Keratinocyte (primary cell): ENCODE measurements at regions not wholly inside any gene's neighbourhood (a gene's known extent, or its start where the extent isn't known, plus 50 kb on each side); places are given as distances from the start of the nearest gene placed in this dataset.

Experiments used
- DNase-seq: peaks from one replicate; pipeline ENCODE4 v3.0.0-alpha.2; 2011; ENCODE audit warnings: low read depth, missing footprints, low spot score
- FAIRE-seq: peaks from 2 replicates; lab custom pipeline; 2011; peaks lifted over from hg19 to GRCh38; lab: Jason Lieb, UNC
- H2AFZ ChIP-seq: 2 replicates; pipeline ENCODE4 v1.6.0; 2012; ENCODE audit warnings: low read length, control low read depth, inconsistent platforms; ENCODE audit not compliant: control insufficient read depth
- H3K27ac ChIP-seq: 2 replicates; pipeline ENCODE4 v1.5.1; 2011; ENCODE audit warnings: low read length; ENCODE audit not compliant: control insufficient read depth, insufficient read depth
- H3K27me3 ChIP-seq: 3 replicates; pipeline ENCODE4 v1.6.0; 2011; ENCODE audit warnings: low read length; ENCODE audit not compliant: control insufficient read depth, insufficient read depth; ENCODE audit errors: extremely low read depth
- H3K36me3 ChIP-seq, 2 experiments: 2 replicates in 1 of 2; 3 replicates in 1 of 2; pipeline ENCODE4 v1.5.1; 2011; ENCODE audit warnings: low read length in 2 of 2, mild to moderate bottlenecking in 1 of 2; ENCODE audit not compliant: control insufficient read depth in 2 of 2, insufficient read depth in 2 of 2; ENCODE audit errors: extremely low read depth in 1 of 2
- H3K4me1 ChIP-seq: 3 replicates; pipeline ENCODE4 v1.5.1; 2011; ENCODE audit warnings: low read length; ENCODE audit not compliant: control insufficient read depth, insufficient read depth; ENCODE audit errors: extremely low read depth
- H3K4me2 ChIP-seq: 3 replicates; pipeline ENCODE4 v1.6.0; 2011; ENCODE audit warnings: low read depth, low read length; ENCODE audit not compliant: control insufficient read depth, insufficient read depth; ENCODE audit errors: extremely low read depth
- H3K4me3 ChIP-seq, 3 experiments: fragments of 200-600 bp in 1 of 3; sonication (generic) in 1 of 3; 2 replicates in 2 of 3; 3 replicates in 1 of 3; pipeline ENCODE4 v1.5.1; 2011 to 2016; ENCODE audit warnings: low read length in 3 of 3, mild to moderate bottlenecking in 3 of 3, control low read depth in 2 of 3, inconsistent platforms in 1 of 3, low read depth in 1 of 3, mixed read lengths in 1 of 3, mixed run types in 1 of 3, moderate library complexity in 1 of 3; ENCODE audit not compliant: control insufficient read depth in 2 of 3, insufficient read depth in 2 of 3; ENCODE audit errors: extremely low read depth in 1 of 3
- H3K79me2 ChIP-seq: 2 replicates; pipeline ENCODE4 v1.6.0; 2012; ENCODE audit warnings: low read length; ENCODE audit not compliant: control insufficient read depth, insufficient read depth
- H3K9ac ChIP-seq: 3 replicates; pipeline ENCODE4 v1.6.0; 2011; ENCODE audit warnings: low read length; ENCODE audit not compliant: control insufficient read depth, insufficient read depth; ENCODE audit errors: extremely low read depth
- H3K9me1 ChIP-seq: 3 replicates; pipeline ENCODE4 v1.6.0; 2011; ENCODE audit warnings: low read length; ENCODE audit not compliant: control insufficient read depth, insufficient read depth; ENCODE audit errors: extremely low read depth
- H3K9me3 ChIP-seq: 2 replicates; pipeline ENCODE4 v1.5.1; 2012; ENCODE audit warnings: low read depth, low read length; ENCODE audit not compliant: control insufficient read depth
- H4K20me1 ChIP-seq: 3 replicates; pipeline ENCODE4 v1.6.0; 2011; ENCODE audit warnings: low read length; ENCODE audit not compliant: control insufficient read depth, insufficient read depth; ENCODE audit errors: extremely low read depth
- CTCF ChIP-seq, 3 experiments: IDR thresholded peaks in 1 of 3; conservative IDR thresholded peaks in 1 of 3; optimal IDR thresholded peaks in 1 of 3; 2 replicates in 2 of 3; 3 replicates in 1 of 3; pipeline versions ENCODE3 to v1.5.1; 2011; ENCODE audit warnings: low read length in 3 of 3, mild to moderate bottlenecking in 3 of 3, moderate library complexity in 2 of 3, control low read depth in 1 of 3, inconsistent platforms in 1 of 3; ENCODE audit not compliant: insufficient read depth in 2 of 3; ENCODE audit errors: extremely low read depth in 1 of 3
- EZH2 ChIP-seq: IDR thresholded peaks from one replicate; pipeline ENCODE4 v1.6.1; 2012; ENCODE audit warnings: inconsistent platforms, mild to moderate bottlenecking, low read length, moderate library complexity
- dilution Hi-C: fragments of 300-500 bp; cut with MboI; formaldehyde crosslinking; loops from one replicate; pipeline ENCODE4 v1.7.0; 2020; ENCODE audit warnings: low sequenced_read_pairs; ENCODE audit not compliant: extremely low pct_ligation_motif_present

- Histone ChIP-seq H3K9ac (no peak overlapping the region), H3K9me3 (no peaks in the 10 kb centered on the region), H3K9me1 (no peaks in the 10 kb centered on the region), H3K4me2 (no peak overlapping the region), H3K79me2 (no peaks in the 10 kb centered on the region), H3K4me3 (no peak overlapping the region), H2AFZ (no peak overlapping the region), H4K20me1 (no peaks in the 10 kb centered on the region), H3K4me1 (no peaks in the 10 kb centered on the region), H3K27ac (no peak overlapping the region), H3K36me3 (no peaks in the 10 kb centered on the region), H3K27me3 (no peaks in the 10 kb centered on the region)
- DNase-seq (no peak), FAIRE-seq (no peak)
- TF ChIP-seq EZH2: no peak
- TF ChIP-seq CTCF (optimal IDR thresholded peaks at IDR 0.05 in 1 of 3, IDR thresholded peaks at IDR 0.05 in 1 of 3, conservative IDR thresholded peaks at IDR 0.05 in 1 of 3; ENCODE audit: extremely low read depth in 1 of 3, insufficient read depth in 2 of 3, low read length in 3 of 3): no peak
- dilution Hi-C loops: no loop called here
Observed at GRCh38 chr11:134857035-134857434, 445.0 kb upstream of the B3GAT1 start.

GRCh38 chr11:134856056-134856971 is 444.3 kb upstream of the B3GAT1 start:
- TF ChIP-seq CTCF (optimal IDR thresholded peaks at IDR 0.05 in 1 of 3, IDR thresholded peaks at IDR 0.05 in 1 of 3, conservative IDR thresholded peaks at IDR 0.05 in 1 of 3; ENCODE audit: extremely low read depth in 1 of 3, insufficient read depth in 2 of 3, low read length in 3 of 3) (no peak), EZH2 (no peak)
- Histone ChIP-seq H3K9me3 (no peaks in the 10 kb centered on the region), H3K4me3 (no peak overlapping the region)

More at GRCh38 chr11:134856056-134856971, 444.3 kb upstream of the B3GAT1 start:
- Histone ChIP-seq H3K9ac (no peak overlapping the region), H2AFZ (no peak overlapping the region), H3K9me1 (no peaks in the 10 kb centered on the region), H3K79me2 (no peaks in the 10 kb centered on the region), H3K36me3 (no peaks in the 10 kb centered on the region), H3K4me1 (no peaks in the 10 kb centered on the region), H4K20me1 (no peaks in the 10 kb centered on the region), H3K27ac (no peak overlapping the region), H3K27me3 (no peaks in the 10 kb centered on the region), H3K4me2 (no peak overlapping the region)
- dilution Hi-C loops: no loop called here
- FAIRE-seq: no peak
- DNase-seq: no peak
